Mucosa of rectum (tissue), 2 donors: ENCODE measurements at regions not wholly inside any gene's neighbourhood (a gene's known extent, or its start where the extent isn't known, plus 50 kb on each side); places are given as distances from the start of the nearest gene placed in this dataset.
"Not testable (repeated sequence)": the region's sequence is repeated elsewhere in the genome, so short reads cannot be mapped to it uniquely, and the experiment has no call there.

Experiments
- H3K27ac ChIP-seq, 2 donors: one replicate each; pipeline ENCODE4 v1.7.0; 2013; ENCODE audit warnings: inconsistent platforms in 2 of 2, low read depth in 2 of 2, low read length in 2 of 2
- H3K27me3 ChIP-seq, 2 donors: one replicate each; pipeline ENCODE4 v1.7.0; 2013; ENCODE audit warnings: low read length in 2 of 2; ENCODE audit not compliant: control insufficient read depth in 2 of 2, insufficient read depth in 2 of 2
- H3K36me3 ChIP-seq, 2 donors: one replicate each; pipeline ENCODE4 v1.7.0; 2013; ENCODE audit warnings: low read length in 2 of 2; ENCODE audit not compliant: control insufficient read depth in 2 of 2, insufficient read depth in 2 of 2
- H3K4me1 ChIP-seq, 2 donors: one replicate each; pipeline ENCODE4 v1.7.0; 2013; ENCODE audit warnings: low read length in 2 of 2, mild to moderate bottlenecking in 1 of 2; ENCODE audit not compliant: control insufficient read depth in 2 of 2, insufficient read depth in 2 of 2
- H3K4me3 ChIP-seq, 2 donors: one replicate each; pipeline ENCODE4 v1.7.0; 2013; ENCODE audit warnings: low read length in 2 of 2
- H3K9ac ChIP-seq, 2 donors: one replicate each; pipeline ENCODE4 v1.7.0; 2013; ENCODE audit warnings: low read length in 2 of 2, low read depth in 1 of 2, mild to moderate bottlenecking in 1 of 2
- H3K9me3 ChIP-seq, 2 donors: one replicate each; pipeline ENCODE4 v1.7.0; 2013; ENCODE audit warnings: low read length in 2 of 2; ENCODE audit not compliant: control insufficient read depth in 2 of 2
- donor health status: healthy.
- donor health status: Normal muscosa, but diverticular disease.

- Histone ChIP-seq H3K9ac (no peak overlapping the region), H3K27me3 (no peaks in the 10 kb centered on the region), H3K27ac (no peak overlapping the region), H3K9me3 (no peaks in the 10 kb centered on the region), H3K36me3 (no peaks in the 10 kb centered on the region), H3K4me1 (peaks cover 0 to 9% of the 10 kb centered on the region in 2 donors), H3K4me3 (no peak overlapping the region)
Measured at GRCh38 chr6:21751608-21752007, 158.1 kb downstream of the SOX4 start.

- Histone ChIP-seq H3K4me1 (peaks cover 0 to 9% of the 10 kb centered on the region in 2 donors), H3K9me3 (no peaks in the 10 kb centered on the region), H3K4me3 (no peak overlapping the region), H3K9ac (no peak overlapping the region), H3K27ac (no peak overlapping the region), H3K36me3 (no peaks in the 10 kb centered on the region), H3K27me3 (no peaks in the 10 kb centered on the region)
Measured at GRCh38 chr6:21752054-21752811, 158.7 kb downstream of the SOX4 start.

GRCh38 chr6:21753241-21754108 is 159.9 kb downstream of the SOX4 start:
- Histone ChIP-seq H3K27ac (no peak overlapping the region), H3K27me3 (no peaks in the 10 kb centered on the region), H3K4me3 (no peak overlapping the region), H3K4me1 (peaks cover 0 to 7% of the 10 kb centered on the region in 2 donors), H3K9me3 (no peaks in the 10 kb centered on the region), H3K9ac (no peak overlapping the region), H3K36me3 (no peaks in the 10 kb centered on the region)

GRCh38 chr6:21754891-21755290 is 161.3 kb downstream of the SOX4 start:
- no peak overlapping the region for H3K4me3 ChIP-seq
- no peaks in the 10 kb centered on the region for H3K27me3 ChIP-seq
- no peaks in the 10 kb centered on the region for H3K9me3 ChIP-seq
- H3K27ac ChIP-seq = no peak overlapping the region
- H3K4me1 ChIP-seq = peaks cover 0 to 6% of the 10 kb centered on the region in 2 donors
- no peak overlapping the region for H3K9ac ChIP-seq
- no peaks in the 10 kb centered on the region for H3K36me3 ChIP-seq

DNA sequence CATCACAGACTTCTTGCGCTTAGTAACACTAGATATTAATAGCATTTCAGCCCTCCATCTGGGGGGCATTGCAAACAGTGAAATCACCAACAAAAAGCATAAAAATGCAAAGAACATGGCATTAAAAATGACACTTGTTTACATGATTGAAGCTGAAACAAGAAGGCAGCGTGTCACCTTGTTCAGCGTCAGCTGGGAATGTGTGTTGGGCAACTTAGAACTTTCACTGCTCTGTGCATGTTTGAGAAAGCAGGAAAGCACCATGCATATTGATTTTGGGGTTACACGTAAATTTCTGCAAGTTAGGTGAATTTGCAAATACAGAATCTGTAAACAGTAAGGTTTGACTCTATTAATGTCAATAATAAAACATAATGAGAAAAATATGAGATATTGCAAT is 162.9 kb downstream of the SOX4 start:
- no peaks in the 10 kb centered on the region for H3K9me3 ChIP-seq
- H3K27ac ChIP-seq = no peak overlapping the region
- no peak overlapping the region for H3K9ac ChIP-seq
- H3K36me3 ChIP-seq = no peaks in the 10 kb centered on the region
- H3K27me3 ChIP-seq = no peaks in the 10 kb centered on the region
- no peak overlapping the region for H3K4me3 ChIP-seq
- peaks cover 0 to 6% of the 10 kb centered on the region in 2 donors for H3K4me1 ChIP-seq

GRCh38 chr6:21757392-21757791 is 163.8 kb downstream of the SOX4 start:
- H3K27me3 ChIP-seq, H3K36me3 ChIP-seq, H3K27ac ChIP-seq, H3K9me3 ChIP-seq, H3K4me3 ChIP-seq, H3K4me1 ChIP-seq, H3K9ac ChIP-seq: not testable (repeated sequence)

DNA sequence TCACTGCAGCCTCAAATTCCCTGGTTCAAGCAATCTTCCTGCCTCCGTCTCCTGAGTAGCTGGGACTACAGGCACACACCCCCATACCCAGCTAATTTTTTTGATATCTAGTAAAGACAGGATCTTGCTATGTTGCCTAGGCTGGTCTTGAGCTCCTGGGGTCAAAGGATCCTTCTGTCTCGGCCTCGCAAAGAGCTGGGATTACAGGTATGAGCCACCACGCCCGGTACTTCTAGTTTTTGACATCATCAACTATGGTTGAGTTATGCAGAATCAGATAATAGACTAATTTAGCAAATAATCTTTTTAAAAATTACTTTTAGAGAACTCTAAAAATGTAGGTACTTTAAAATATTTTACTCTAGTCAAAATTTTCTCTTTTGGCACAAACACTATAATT is 166.2 kb downstream of the SOX4 start:
- Histone ChIP-seq H3K9me3 (no peaks in the 10 kb centered on the region), H3K27ac (no peak overlapping the region), H3K27me3 (no peaks in the 10 kb centered on the region), H3K9ac (no peak overlapping the region), H3K4me1 (no peaks in the 10 kb centered on the region), H3K4me3 (no peak overlapping the region), H3K36me3 (no peaks in the 10 kb centered on the region)

DNA sequence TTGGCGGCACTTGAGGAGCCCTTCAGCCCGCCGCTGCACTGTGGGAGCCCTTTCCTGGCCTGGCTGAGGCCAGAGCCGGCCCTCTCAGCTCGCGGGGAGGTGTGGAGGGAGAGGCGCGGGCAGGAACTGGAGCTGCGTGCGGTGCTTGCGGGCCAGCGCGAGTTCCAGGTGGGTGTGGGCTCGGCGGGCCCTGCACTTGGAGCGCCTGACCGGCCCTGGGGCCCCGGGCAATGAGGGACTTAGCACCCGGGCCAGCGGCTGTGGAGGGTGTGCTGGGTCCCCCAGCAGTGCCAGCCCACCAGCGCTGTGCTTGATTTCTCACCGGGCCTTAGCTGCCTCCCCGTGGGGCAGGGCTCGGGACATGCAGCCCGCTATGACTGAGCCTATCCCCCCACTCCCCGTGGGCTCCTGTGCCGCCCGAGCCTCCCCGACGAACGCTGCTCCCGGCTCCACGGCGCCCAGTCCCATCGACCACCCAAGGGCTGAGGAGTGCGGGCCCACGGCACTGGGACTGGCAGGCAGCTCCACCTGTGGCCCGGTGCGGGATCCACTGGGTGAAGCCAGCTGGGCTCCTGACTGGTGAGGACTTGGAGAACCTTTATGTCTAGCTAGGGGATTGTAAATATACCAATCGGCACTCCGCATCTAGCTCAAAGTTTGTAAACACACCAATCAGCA is 167.6 kb downstream of the SOX4 start:
- not testable (repeated sequence) for H3K27ac ChIP-seq, H3K36me3 ChIP-seq, H3K4me3 ChIP-seq, H3K27me3 ChIP-seq, H3K9me3 ChIP-seq, H3K4me1 ChIP-seq, H3K9ac ChIP-seq

- H3K27me3 ChIP-seq = no peaks in the 10 kb centered on the region
- peaks cover under 1 to 2% of the 10 kb centered on the region in 2 donors for H3K4me1 ChIP-seq
- H3K27ac ChIP-seq = no peak overlapping the region
- no peak overlapping the region for H3K4me3 ChIP-seq
- H3K9me3 ChIP-seq = no peaks in the 10 kb centered on the region
- no peaks in the 10 kb centered on the region for H3K36me3 ChIP-seq
- H3K9ac ChIP-seq = no peak overlapping the region
Measured at GRCh38 chr6:21764989-21765388, 171.4 kb downstream of the SOX4 start.
